Caco-2 (cell line): ENCODE measurements at regions not wholly inside any gene's neighbourhood (a gene's known extent, or its start where the extent isn't known, plus 50 kb on each side); places are given as distances from the start of the nearest gene placed in this dataset.

ENCODE experiments used
- BruUV-seq: library from RNA; stranded (reverse); fragments of 400-500 nt; replicated peaks from 2 replicates; lab custom pipeline; 2021; lab: Mats Ljungman, UMichigan
- CTCF ChIA-PET: fragments of 300-600 bp; sonication (Branson Sonifier 250); formaldehyde crosslinking; loops from one replicate; lab custom pipeline; 2022; ENCODE audit warnings: antibody characterized with exemption; lab: Charles Lee
- POLR2A ChIA-PET: fragments of 300-600 bp; sonication (Branson Sonifier 250); formaldehyde crosslinking; loops from one replicate; lab custom pipeline; 2022; ENCODE audit warnings: antibody characterized with exemption; lab: Charles Lee
- DNase-seq, 2 experiments: peaks; one replicate each; pipeline versions ENCODE4 v3.0.0 to v3.0.0-alpha.2; 2020 to 2022
- H3K27me3 ChIP-seq: replicated peaks from 2 replicates; pipeline ENCODE4 v1.6.0; 2011; ENCODE audit warnings: low read length; ENCODE audit not compliant: control insufficient read depth, insufficient read depth
- H3K36me3 ChIP-seq: 2 replicates; pipeline ENCODE4 v1.5.1; 2011; ENCODE audit warnings: low read length; ENCODE audit not compliant: control insufficient read depth, insufficient read depth
- H3K4me1 ChIP-seq: fragments of 250-450 bp; sonication (Bioruptor Pico); 2 replicates; pipeline ENCODE4 v1.5.1; 2020; ENCODE audit warnings: mild to moderate bottlenecking
- H3K4me3 ChIP-seq: 2 replicates; pipeline ENCODE4 v1.5.1; 2011; ENCODE audit warnings: low read depth, mild to moderate bottlenecking, control low read depth, low read length
- H3K9me3 ChIP-seq: fragments of 250-450 bp; sonication (Bioruptor Pico); 2 replicates; pipeline ENCODE4 v1.5.1; 2020; ENCODE audit warnings: mild to moderate bottlenecking, moderate library complexity
- H3K27ac Mint-ChIP-seq: one replicate; pipeline ENCODE4 v1.8.0; 2022; ENCODE audit warnings: mixed read lengths; ENCODE audit not compliant: unreplicated experiment
- H3K27me3 Mint-ChIP-seq: one replicate; pipeline ENCODE4 v1.8.0; 2022; ENCODE audit warnings: mixed read lengths; ENCODE audit not compliant: insufficient read depth, unreplicated experiment
- H3K36me3 Mint-ChIP-seq: one replicate; pipeline ENCODE4 v1.8.0; 2022; ENCODE audit warnings: mild to moderate bottlenecking, mixed read lengths; ENCODE audit not compliant: insufficient read depth, unreplicated experiment
- H3K4me1 Mint-ChIP-seq: one replicate; pipeline ENCODE4 v1.8.0; 2022; ENCODE audit warnings: low read depth, mixed read lengths; ENCODE audit not compliant: unreplicated experiment
- H3K4me3 Mint-ChIP-seq: one replicate; pipeline ENCODE4 v1.8.0; 2022; ENCODE audit warnings: mild to moderate bottlenecking, moderate library complexity, mixed read lengths; ENCODE audit not compliant: unreplicated experiment
- H3K9me3 Mint-ChIP-seq: one replicate; pipeline ENCODE4 v1.8.0; 2022; ENCODE audit warnings: mixed read lengths; ENCODE audit not compliant: unreplicated experiment
- intact Hi-C: fragments of 100-400 bp; cut with micrococcal nuclease; formaldehyde crosslinking; loops from one replicate; pipeline ENCODE4 v1.10.0; 2022; ENCODE audit not compliant: unreplicated experiment
- TF ChIP-seq, protein P1 (sequence below), 2 experiments: fragments of 200-600 bp in 1 of 2; IDR thresholded peaks; 1 replicate in 1 of 2; 2 replicates in 1 of 2; pipeline versions ENCODE4 v1.5.1 to v1.8.0; 2011 to 2022; ENCODE audit warnings: antibody characterized with exemption in 1 of 2, control low read depth in 1 of 2, inconsistent platforms in 1 of 2, low read depth in 1 of 2, low read length in 1 of 2, mild to moderate bottlenecking in 1 of 2, moderate library complexity in 1 of 2; ENCODE audit not compliant: insufficient read depth in 1 of 2, severe bottlenecking in 1 of 2, unreplicated experiment in 1 of 2

DNA sequence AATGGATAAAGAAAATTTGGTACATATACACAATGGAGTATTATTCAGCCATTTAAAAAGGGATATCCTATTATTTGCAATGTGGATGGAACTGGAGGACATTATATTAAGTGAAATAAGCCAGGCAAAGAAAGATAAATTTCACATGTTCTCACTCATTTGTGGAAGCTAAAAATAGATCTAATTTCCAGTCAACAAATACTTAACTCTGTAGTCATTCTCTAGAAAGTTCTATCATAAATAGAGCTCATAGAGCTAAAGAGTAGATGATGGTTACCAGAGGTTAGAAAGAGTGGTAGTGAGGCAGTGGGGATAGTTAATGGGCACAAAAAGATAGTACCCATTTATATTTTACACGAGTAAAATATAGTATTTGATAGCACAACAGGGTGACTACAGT is 104.2 kb upstream of the SLC13A1 start:
- no peaks in the 10 kb centered on the region for H3K4me1 ChIP-seq
- intact Hi-C loops: no loop called here
- Mint-ChIP-seq H3K4me1 (no peaks in the 10 kb centered on the region), H3K9me3 (peaks cover 10% of the 10 kb centered on the region), H3K27me3 (peaks cover 6% of the 10 kb centered on the region), H3K36me3 (no peaks in the 10 kb centered on the region), H3K27ac (no peak overlapping the region), H3K4me3 (no peak overlapping the region)
- H3K4me3 ChIP-seq: no peak overlapping the region
- no peaks in the 10 kb centered on the region for H3K36me3 ChIP-seq
- H3K27me3 ChIP-seq: no peaks in the 10 kb centered on the region
- no peak for DNase-seq
- TF ChIP-seq, protein P1, sequence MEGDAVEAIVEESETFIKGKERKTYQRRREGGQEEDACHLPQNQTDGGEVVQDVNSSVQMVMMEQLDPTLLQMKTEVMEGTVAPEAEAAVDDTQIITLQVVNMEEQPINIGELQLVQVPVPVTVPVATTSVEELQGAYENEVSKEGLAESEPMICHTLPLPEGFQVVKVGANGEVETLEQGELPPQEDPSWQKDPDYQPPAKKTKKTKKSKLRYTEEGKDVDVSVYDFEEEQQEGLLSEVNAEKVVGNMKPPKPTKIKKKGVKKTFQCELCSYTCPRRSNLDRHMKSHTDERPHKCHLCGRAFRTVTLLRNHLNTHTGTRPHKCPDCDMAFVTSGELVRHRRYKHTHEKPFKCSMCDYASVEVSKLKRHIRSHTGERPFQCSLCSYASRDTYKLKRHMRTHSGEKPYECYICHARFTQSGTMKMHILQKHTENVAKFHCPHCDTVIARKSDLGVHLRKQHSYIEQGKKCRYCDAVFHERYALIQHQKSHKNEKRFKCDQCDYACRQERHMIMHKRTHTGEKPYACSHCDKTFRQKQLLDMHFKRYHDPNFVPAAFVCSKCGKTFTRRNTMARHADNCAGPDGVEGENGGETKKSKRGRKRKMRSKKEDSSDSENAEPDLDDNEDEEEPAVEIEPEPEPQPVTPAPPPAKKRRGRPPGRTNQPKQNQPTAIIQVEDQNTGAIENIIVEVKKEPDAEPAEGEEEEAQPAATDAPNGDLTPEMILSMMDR (IDR thresholded peaks at IDR 0.05; ENCODE audit: insufficient read depth in 1 of 2, low read depth in 1 of 2, low read length in 1 of 2, severe bottlenecking in 1 of 2, unreplicated experiment in 1 of 2): no peak
- H3K9me3 ChIP-seq: no peaks in the 10 kb centered on the region
- CTCF ChIA-PET: no interaction called here
- no TSS peak for BruUV-seq
- POLR2A ChIA-PET: no interaction called here

GRCh38 chr7:123296965-123297364 is 97.2 kb upstream of the SLC13A1 start:
- Mint-ChIP-seq H3K4me1 (no peaks in the 10 kb centered on the region), H3K4me3 (no peak overlapping the region), H3K36me3 (no peaks in the 10 kb centered on the region), H3K27me3 (no peaks in the 10 kb centered on the region), H3K27ac (no peak overlapping the region), H3K9me3 (peaks cover 10% of the 10 kb centered on the region)
- Histone ChIP-seq H3K27me3 (no peaks in the 10 kb centered on the region), H3K4me1 (no peaks in the 10 kb centered on the region), H3K4me3 (no peak overlapping the region), H3K36me3 (no peaks in the 10 kb centered on the region), H3K9me3 (no peaks in the 10 kb centered on the region)
- no TSS peak for BruUV-seq
- POLR2A ChIA-PET: no interaction called here
- TF ChIP-seq, protein P1 (IDR thresholded peaks at IDR 0.05; ENCODE audit: insufficient read depth in 1 of 2, low read depth in 1 of 2, low read length in 1 of 2, severe bottlenecking in 1 of 2, unreplicated experiment in 1 of 2): no peak
- intact Hi-C loops: no loop called here
- CTCF ChIA-PET: no interaction called here
- no peak for DNase-seq

DNA sequence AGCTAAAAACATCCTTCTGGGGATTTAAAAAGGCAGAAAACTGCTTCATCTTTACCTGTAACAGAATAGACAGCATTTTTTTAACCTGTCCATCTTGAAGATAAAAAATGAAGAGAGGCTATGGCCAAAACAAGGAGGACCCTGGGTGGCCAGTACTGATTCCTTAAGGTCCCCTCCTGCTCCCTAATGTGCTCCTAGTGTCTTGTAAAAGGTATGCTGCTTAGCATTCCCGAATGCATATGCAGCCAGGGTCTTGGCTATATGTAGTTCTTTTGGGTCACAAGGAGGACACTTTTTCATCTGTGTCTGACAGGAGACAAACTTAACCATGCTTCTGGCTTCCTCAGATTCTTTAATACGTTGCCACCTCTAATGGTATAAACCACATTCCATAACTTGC is 93.9 kb upstream of the SLC13A1 start:
- Histone ChIP-seq H3K36me3 (no peaks in the 10 kb centered on the region), H3K4me3 (no peak overlapping the region), H3K4me1 (no peaks in the 10 kb centered on the region), H3K9me3 (no peaks in the 10 kb centered on the region), H3K27me3 (no peaks in the 10 kb centered on the region)
- H3K36me3 Mint-ChIP-seq: no peaks in the 10 kb centered on the region
- DNase-seq: no peak
- ChIA-PET POLR2A (no interaction called here), CTCF (no interaction called here)
- no peaks in the 10 kb centered on the region for H3K27me3 Mint-ChIP-seq
- no TSS peak for BruUV-seq
- no peak overlapping the region for H3K4me3 Mint-ChIP-seq
- H3K9me3 Mint-ChIP-seq: no peaks in the 10 kb centered on the region
- no peaks in the 10 kb centered on the region for H3K4me1 Mint-ChIP-seq
- H3K27ac Mint-ChIP-seq: no peak overlapping the region
- intact Hi-C loops: no loop called here
- TF ChIP-seq, protein P1 (IDR thresholded peaks at IDR 0.05; ENCODE audit: insufficient read depth in 1 of 2, low read depth in 1 of 2, low read length in 1 of 2, severe bottlenecking in 1 of 2, unreplicated experiment in 1 of 2): no peak
